ENCODE measurements at regions not wholly inside any gene's neighbourhood (a gene's known extent, or its start where the extent isn't known, plus 50 kb on each side); places are given as distances from the start of the nearest gene placed in this dataset.

- Histone ChIP-seq H3K36me3 (ENCODE audit: low read length) (no peaks in the 10 kb centered on the region), H3K4me3 (ENCODE audit: insufficient read depth, low read length, poor library complexity, severe bottlenecking) (no peak overlapping the region), H3K4me2 (ENCODE audit: low read depth, low read length, poor library complexity, severe bottlenecking) (no peak overlapping the region), H3K9ac (ENCODE audit: low read length) (no peak overlapping the region), H3K9me3 (ENCODE audit: insufficient read depth, low read length) (no peaks in the 10 kb centered on the region), H3K27me3 (ENCODE audit: low read length) (no peaks in the 10 kb centered on the region), H3K79me2 (ENCODE audit: insufficient read depth, low read length) (no peaks in the 10 kb centered on the region), H3K9me2 (replicated peaks; ENCODE audit: insufficient read depth, low read length) (no peaks in the 10 kb centered on the region), H3F3A (ENCODE audit: insufficient read depth) (no peaks in the 10 kb centered on the region), H4K20me1 (ENCODE audit: low read depth, low read length) (no peaks in the 10 kb centered on the region), H2AFZ (ENCODE audit: low read depth, low read length, severe bottlenecking) (no peak overlapping the region), H3K27ac (ENCODE audit: low read depth, low read length) (no peak overlapping the region)
- no peak for TF ChIP-seq EZH2phosphoT487 (conservative IDR thresholded peaks at IDR 0.05; ENCODE audit: low read length)
- TF ChIP-seq CTCF (IDR thresholded peaks at IDR 0.05; ENCODE audit: insufficient read depth, low read length, poor library complexity, severe bottlenecking) = no peak
These were observed 506.1 kb upstream of the AKR1E2 start for GRCh38 chr10:4319870-4320367.

GRCh38 chr10:4316161-4316810 lies 509.7 kb upstream of the AKR1E2 start:
- Histone ChIP-seq H3K27me3 (ENCODE audit: low read length) (no peaks in the 10 kb centered on the region), H3K9me2 (replicated peaks; ENCODE audit: insufficient read depth, low read length) (no peaks in the 10 kb centered on the region), H3K9ac (ENCODE audit: low read length) (no peak overlapping the region), H3K79me2 (ENCODE audit: insufficient read depth, low read length) (no peaks in the 10 kb centered on the region), H3K27ac (ENCODE audit: low read depth, low read length) (no peak overlapping the region), H4K20me1 (ENCODE audit: low read depth, low read length) (no peaks in the 10 kb centered on the region), H2AFZ (ENCODE audit: low read depth, low read length, severe bottlenecking) (no peak overlapping the region), H3K36me3 (ENCODE audit: low read length) (no peaks in the 10 kb centered on the region), H3F3A (ENCODE audit: insufficient read depth) (no peaks in the 10 kb centered on the region), H3K4me3 (ENCODE audit: insufficient read depth, low read length, poor library complexity, severe bottlenecking) (no peak overlapping the region), H3K9me3 (ENCODE audit: insufficient read depth, low read length) (no peaks in the 10 kb centered on the region), H3K4me2 (ENCODE audit: low read depth, low read length, poor library complexity, severe bottlenecking) (no peak overlapping the region)
- no peak for TF ChIP-seq CTCF (IDR thresholded peaks at IDR 0.05; ENCODE audit: insufficient read depth, low read length, poor library complexity, severe bottlenecking)
- no peak for TF ChIP-seq EZH2phosphoT487 (conservative IDR thresholded peaks at IDR 0.05; ENCODE audit: low read length)

- Histone ChIP-seq H3K4me2 (ENCODE audit: low read depth, low read length, poor library complexity, severe bottlenecking) (no peak overlapping the region), H3K9me3 (ENCODE audit: insufficient read depth, low read length) (no peaks in the 10 kb centered on the region), H3K36me3 (ENCODE audit: low read length) (no peaks in the 10 kb centered on the region), H3K27ac (ENCODE audit: low read depth, low read length) (no peak overlapping the region), H3K79me2 (ENCODE audit: insufficient read depth, low read length) (no peaks in the 10 kb centered on the region), H2AFZ (ENCODE audit: low read depth, low read length, severe bottlenecking) (no peak overlapping the region), H3K4me3 (ENCODE audit: insufficient read depth, low read length, poor library complexity, severe bottlenecking) (no peak overlapping the region), H3K9ac (ENCODE audit: low read length) (no peak overlapping the region), H3K27me3 (ENCODE audit: low read length) (no peaks in the 10 kb centered on the region), H3F3A (ENCODE audit: insufficient read depth) (no peaks in the 10 kb centered on the region), H4K20me1 (ENCODE audit: low read depth, low read length) (no peaks in the 10 kb centered on the region), H3K9me2 (replicated peaks; ENCODE audit: insufficient read depth, low read length) (no peaks in the 10 kb centered on the region)
- TF ChIP-seq EZH2phosphoT487 (conservative IDR thresholded peaks at IDR 0.05; ENCODE audit: low read length) = no peak
- no peak for TF ChIP-seq CTCF (IDR thresholded peaks at IDR 0.05; ENCODE audit: insufficient read depth, low read length, poor library complexity, severe bottlenecking)
These were observed 510.5 kb upstream of the AKR1E2 start for GRCh38 chr10:4315551-4315950.
